GM18499 (cell line): ENCODE measurements at regions not wholly inside any gene's neighbourhood (a gene's known extent, or its start where the extent isn't known, plus 50 kb on each side); places are given as distances from the start of the nearest gene placed in this dataset.

Source experiments
- ATAC-seq: cut with Tn5 transposase; IDR thresholded peaks from one replicate; pipeline ENCODE4 v1.9.1; 2021; ENCODE audit warnings: moderate number of reproducible peaks; ENCODE audit not compliant: insufficient read depth, unreplicated experiment

DNA sequence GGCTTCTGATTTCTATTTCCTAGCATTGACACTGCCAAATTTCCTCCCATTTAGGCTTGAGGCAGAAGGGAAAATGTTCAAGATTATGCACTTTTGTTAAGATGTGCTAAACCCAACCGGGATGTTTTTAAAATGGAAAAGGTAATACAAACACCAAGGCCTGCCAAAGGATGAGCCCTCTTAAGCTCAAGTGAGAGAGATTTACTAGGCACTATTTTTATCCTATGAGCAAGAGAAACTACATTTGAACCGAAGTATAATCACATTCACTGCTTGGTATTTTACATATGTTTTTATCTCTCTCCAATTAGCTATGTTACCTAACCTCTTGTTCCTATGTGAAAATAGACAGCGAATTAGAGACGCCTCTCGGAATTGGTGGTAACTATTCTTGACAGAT lies 295.8 kb downstream of the GABRB3 start:
- no peak for ATAC-seq

- ATAC-seq: no peak
Measured at GRCh38 chr15:26475554-26475953, 297.3 kb downstream of the GABRB3 start.

DNA sequence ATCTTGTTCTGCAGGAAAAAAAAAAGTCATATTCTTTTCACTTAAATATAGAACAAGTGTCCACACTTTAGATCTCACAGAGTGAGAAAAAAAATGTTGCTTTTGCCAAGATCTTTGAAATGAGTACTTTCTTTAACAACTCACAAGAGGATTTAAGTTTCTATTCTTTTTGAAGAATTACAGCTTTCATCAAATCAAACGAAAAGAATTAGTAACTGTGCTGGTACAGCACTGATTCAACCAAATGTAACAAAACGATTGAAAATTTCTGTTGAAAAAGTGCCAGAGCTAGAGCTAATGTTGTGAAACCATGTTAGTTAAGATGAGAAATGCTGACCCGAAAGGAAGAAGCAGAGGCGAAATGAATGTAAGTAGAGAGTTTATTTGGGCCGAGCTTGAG lies 300.2 kb downstream of the GABRB3 start:
- ATAC-seq: no peak

- no peak for ATAC-seq
Measured at GRCh38 chr15:26461847-26462608, 310.8 kb downstream of the GABRB3 start.

GRCh38 chr15:26460165-26460564 lies 312.7 kb downstream of the GABRB3 start:
- ATAC-seq: no peak

DNA sequence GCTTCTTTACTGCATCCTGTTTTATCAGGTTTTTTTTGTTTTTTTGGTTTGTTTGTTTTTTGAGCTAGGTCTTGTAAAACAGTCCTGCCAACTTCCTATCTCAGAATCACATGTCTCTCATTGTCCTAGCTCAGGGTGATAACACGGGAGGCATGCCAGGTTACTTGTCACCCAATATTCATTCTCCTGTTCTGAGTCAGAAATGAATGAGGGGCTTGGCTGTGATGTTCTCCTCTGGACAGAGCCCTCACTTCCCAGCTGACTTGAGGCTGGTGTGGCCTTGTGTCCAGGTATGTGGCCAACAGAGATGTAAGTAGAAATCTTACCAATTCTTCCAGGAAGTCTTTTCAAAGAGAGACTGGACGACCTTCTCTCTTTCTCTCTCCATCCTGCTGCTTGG lies 317.0 kb downstream of the GABRB3 start:
- ATAC-seq: no peak

GRCh38 chr15:26453914-26454313 lies 319.0 kb downstream of the GABRB3 start:
- ATAC-seq: no peak

DNA sequence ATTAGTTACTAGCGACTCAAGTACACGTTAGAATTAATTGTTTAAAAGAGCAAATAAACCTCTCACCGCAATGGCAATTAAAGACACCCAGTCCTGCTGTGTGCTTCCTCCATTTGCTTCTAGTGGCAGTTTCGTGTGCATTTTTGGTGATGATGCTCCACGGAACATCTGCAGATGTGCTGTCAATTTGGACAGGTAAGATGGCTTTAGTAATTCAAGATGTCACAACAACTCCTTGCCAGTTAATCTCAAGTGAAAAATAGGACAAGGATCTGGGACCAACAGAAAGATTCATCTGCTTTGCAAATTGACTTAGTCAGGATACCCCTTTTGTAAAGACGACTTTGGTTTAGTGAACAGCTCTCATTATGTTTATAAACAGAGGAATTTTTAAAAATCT lies 320.9 kb downstream of the GABRB3 start:
- ATAC-seq: no peak

- ATAC-seq: no peak
Measured at GRCh38 chr15:26449291-26449690, 323.6 kb downstream of the GABRB3 start.

DNA sequence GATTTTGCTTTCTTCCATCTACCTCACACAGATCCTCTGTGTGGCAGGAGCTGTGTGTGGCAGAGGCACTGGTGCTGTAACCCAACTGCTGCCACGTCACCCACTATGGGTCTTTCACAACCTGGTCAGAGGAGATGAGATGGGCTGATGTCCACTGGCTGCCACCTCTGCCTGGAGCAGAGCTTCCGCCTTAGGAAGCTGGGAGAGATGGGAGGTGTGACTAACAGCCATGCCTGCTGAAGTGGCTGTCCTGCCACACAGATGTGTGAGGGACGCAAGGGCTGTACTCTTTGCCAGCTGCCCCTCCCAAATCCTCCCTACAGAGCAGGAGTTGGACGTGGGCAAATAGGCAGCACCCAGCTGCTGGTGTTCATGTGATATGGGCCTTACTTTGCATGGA lies 329.5 kb downstream of the GABRB3 start:
- ATAC-seq: no peak

DNA sequence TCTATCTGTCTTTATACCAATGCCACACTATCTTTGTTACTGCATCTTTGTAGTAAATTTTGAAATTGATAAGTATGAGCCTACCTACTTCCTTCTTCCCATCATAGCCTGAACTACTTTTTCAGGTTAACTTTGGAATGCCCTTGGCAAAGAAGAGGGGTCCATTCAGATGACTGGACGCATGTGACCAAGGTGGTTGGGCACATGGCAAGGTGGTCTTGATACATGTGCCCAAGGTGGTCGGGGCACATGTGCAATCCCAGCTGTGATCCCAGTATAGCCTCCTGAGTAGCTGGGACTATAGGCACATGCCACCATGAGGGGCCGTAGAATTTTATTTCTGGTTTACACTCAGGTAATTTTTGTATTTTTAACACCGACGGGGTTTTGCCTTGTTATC lies 330.2 kb downstream of the GABRB3 start:
- no peak for ATAC-seq

DNA sequence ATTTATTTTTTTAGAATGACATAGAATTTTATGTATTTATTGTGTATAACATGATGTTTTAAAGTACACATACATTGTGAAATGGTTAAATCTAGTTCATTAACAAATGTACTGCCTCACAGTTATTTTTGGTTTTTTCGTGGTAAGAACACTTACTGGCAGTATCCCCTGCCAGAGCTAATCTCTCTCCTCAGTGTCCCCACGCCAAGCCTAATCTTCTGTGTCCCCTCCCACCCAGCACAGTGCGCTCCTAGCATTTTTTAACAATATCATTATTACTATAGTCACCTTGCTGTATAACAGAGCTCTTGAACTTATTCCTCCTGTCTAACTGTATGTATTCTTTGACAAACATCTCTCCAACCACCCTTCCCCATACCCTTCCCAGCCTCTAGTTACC lies 333.2 kb downstream of the GABRB3 start:
- no peak for ATAC-seq

DNA sequence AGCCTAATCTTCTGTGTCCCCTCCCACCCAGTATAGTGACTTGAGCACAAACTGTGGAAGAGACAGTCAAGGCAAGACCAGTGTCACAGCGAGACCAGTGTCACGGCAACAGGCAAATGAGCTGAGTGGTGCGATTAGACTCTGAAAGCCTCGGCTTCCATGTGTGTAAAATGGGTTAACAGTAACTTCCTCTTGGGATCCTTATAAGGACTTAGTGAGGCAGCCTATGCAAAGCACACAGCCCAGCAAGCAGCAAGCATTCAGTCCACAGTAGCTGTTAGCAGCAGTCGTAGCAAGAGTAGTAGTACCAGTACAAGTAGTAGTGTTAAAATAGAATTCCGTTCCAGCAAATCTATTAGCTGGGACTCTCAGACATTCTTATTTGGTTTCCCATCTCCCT lies 334.1 kb downstream of the GABRB3 start:
- no peak for ATAC-seq

DNA sequence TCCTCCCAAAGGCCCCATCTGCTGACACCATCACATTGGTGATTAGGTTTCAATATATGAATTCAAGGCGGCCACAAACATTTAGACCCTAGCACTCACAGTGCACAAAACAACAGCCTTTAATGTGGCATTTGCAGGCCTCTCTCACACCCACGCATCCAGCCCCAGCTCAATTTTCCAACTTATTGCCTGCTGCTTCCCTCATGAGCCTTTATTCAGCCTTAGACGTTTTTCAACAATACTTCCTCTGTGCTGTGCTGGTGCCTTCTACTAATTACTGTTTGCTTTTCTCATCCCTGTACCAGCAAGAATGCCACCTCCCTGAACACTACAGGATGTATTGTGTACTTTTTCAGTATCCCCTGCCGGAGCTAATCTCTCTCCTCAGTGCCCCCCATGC lies 334.6 kb downstream of the GABRB3 start:
- no peak for ATAC-seq

GRCh38 chr15:26433818-26434217 lies 339.0 kb downstream of the GABRB3 start:
- ATAC-seq: no peak

DNA sequence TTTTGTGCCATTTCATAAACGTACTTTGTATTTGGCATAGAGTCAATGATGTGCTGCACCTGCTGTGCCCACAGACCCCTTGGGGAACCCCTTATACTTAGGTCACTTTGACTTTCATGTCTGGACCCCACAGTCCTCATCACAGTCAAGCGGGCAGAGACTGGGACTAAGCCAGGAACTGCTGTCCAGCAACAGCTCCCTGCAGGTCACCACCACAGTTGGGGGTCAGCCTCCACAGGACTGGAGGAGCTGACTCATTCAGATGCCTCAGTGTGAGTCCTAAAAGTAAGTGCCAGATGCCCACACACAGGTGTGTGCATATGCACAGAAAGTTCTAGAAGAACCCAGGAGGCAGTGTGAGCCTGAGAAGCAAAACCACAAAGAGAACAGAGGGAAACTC lies 339.8 kb downstream of the GABRB3 start:
- no peak for ATAC-seq

DNA sequence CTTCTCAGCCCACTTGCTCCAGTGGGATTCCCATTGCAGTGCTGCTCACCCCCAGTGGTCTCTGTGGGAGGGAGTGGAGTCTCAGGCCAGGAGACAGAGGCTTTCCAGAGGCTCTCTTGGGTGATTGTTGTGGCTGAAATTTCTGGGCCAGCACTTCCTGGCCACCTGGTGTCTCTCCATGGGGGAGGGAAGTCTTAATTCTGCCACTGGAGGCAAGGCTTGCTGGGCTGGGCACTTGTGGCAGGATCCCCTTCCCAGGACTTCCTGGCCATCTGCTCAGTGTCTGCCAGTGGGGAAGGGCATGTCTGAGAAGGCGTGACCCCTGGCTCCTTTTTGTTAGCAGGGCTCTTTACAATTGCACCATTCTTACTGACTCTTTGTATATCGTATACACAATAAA lies 351.8 kb downstream of the GABRB3 start:
- no peak for ATAC-seq

- ATAC-seq: no peak
Measured at GRCh38 chr15:26395624-26396023, 377.2 kb downstream of the GABRB3 start.

GRCh38 chr15:26394801-26395200 lies 378.1 kb downstream of the GABRB3 start:
- no peak for ATAC-seq

DNA sequence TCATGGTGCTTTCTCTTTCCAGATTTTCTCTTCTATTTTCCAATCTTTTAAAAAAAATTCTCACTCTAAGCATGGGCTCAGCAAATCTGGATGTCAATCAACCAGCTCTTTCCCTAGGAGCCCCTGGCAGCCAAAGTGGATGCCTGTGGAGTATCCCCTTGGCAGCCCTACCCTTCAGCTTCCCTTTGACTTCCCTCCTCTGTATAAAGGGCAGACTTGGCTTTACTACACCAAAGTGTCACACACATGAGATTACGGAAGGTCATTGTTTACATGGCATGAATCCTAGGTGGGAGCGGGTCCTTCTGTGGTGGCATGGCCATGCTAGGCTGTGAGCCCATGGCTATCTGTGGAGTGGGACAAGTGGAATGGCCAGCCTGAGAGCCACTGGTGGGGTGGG lies 379.9 kb downstream of the GABRB3 start:
- ATAC-seq: no peak

GRCh38 chr15:26391567-26392194 lies 381.2 kb downstream of the GABRB3 start:
- ATAC-seq: no peak

DNA sequence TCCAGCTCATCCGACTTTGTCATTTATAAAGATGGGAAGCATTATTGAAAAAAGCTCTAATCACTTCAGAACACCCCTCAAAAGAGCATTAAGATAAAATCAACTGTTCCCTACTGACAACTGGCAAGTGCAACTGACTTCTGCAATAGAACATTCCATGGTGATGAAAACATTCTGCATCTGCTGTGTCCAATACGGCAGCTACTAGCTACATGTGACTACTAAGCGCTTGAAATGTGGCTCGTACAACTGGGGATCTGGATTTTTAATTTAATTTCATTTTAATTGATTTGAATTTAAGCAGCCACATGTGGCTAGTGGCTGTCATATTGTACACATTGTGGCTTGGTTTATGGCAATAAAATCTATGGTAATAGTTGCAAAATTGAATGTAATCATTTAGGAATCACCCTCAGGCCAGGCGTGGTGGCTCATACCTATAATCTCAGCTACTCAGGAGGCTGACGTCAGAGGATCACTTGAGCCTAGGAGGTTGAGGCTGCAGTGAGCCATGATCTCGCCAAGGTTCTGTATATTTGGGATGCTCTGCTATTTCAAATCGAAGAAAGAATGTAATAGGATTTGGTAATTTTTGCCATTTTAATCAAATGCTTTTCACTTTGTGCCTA lies 390.3 kb downstream of the GABRB3 start:
- no peak for ATAC-seq
